Testis (tissue), 2 donors: ENCODE measurements at regions not wholly inside any gene's neighbourhood (a gene's known extent, or its start where the extent isn't known, plus 50 kb on each side); places are given as distances from the start of the nearest gene placed in this dataset.

ENCODE experiments used
- DNase-seq: peaks from one replicate; pipeline ENCODE4 v3.0.0-alpha.2; 2019
- H3K27ac ChIP-seq, 2 donors: fragments of 200-600 bp; sonication (generic); one replicate each; pipeline ENCODE4 v1.5.1; 2019
- H3K27me3 ChIP-seq: fragments of 200-600 bp; sonication (generic); one replicate; pipeline ENCODE4 v1.5.1; 2019
- H3K36me3 ChIP-seq: fragments of 200-600 bp; sonication (generic); one replicate; pipeline ENCODE4 v1.5.1; 2017; ENCODE audit warnings: low read depth; ENCODE audit errors: missing control alignments
- H3K4me1 ChIP-seq: fragments of 200-600 bp; sonication (generic); one replicate; pipeline ENCODE4 v1.5.1; 2019
- H3K4me3 ChIP-seq, 2 donors: fragments of 200-600 bp; sonication (generic); one replicate each; pipeline ENCODE4 v1.5.1; 2017 to 2019
- H3K9me3 ChIP-seq: fragments of 200-600 bp; sonication (generic); one replicate; pipeline ENCODE4 v1.5.1; 2017
- CTCF ChIP-seq, 3 experiments: fragments of 450-650 bp in 2 of 3; fragments of 200-600 bp in 1 of 3; sonication (generic) in 1 of 3; IDR thresholded peaks; one replicate each; pipeline ENCODE4 v1.5.1; 2016 to 2019; ENCODE audit warnings: antibody characterized with exemption in 3 of 3, mild to moderate bottlenecking in 2 of 3, moderate library complexity in 1 of 3
- POLR2A ChIP-seq: fragments of 450-650 bp; IDR thresholded peaks from one replicate; pipeline ENCODE4 v1.6.1; 2017; ENCODE audit warnings: antibody characterized with exemption, mild to moderate bottlenecking, moderate library complexity
- WGBS, 2 donors: methylation state at CpG; one replicate each; pipeline ENCODE4 v1.1.5; 2018; 5-methylcytosine and 5-hydroxymethylcytosine counted together
- intact Hi-C: fragments of 100-400 bp; cut with DNase I; formaldehyde crosslinking; loops from one replicate; pipeline ENCODE4 v1.15.1; 2023; ENCODE audit warnings: low total_unique reads

- intact Hi-C loops = no loop called here
- 13 to 24% methylated on average over 1 of the region's 1 CpG for WGBS, 2 donors
- peak; percentile 63 for DNase-seq
- peaks cover 6% of the 10 kb centered on the region for H3K4me1 ChIP-seq
- H3K36me3 ChIP-seq = no peaks in the 10 kb centered on the region
- peak overlapping the region; percentile 15 to 52 for H3K27ac ChIP-seq
- TF ChIP-seq CTCF (IDR thresholded peaks at IDR 0.05) (no peak), POLR2A (no peak)
- H3K27me3 ChIP-seq = no peaks in the 10 kb centered on the region
- no peaks in the 10 kb centered on the region for H3K9me3 ChIP-seq
- no peak overlapping the region for H3K4me3 ChIP-seq
Measured at GRCh38 chr2:33893824-33894223, 294.7 kb upstream of the FAM98A start.

- no peak overlapping the region for H3K27ac ChIP-seq
- H3K4me1 ChIP-seq = peaks cover 6% of the 10 kb centered on the region
- H3K4me3 ChIP-seq = no peak overlapping the region
- WGBS, 2 donors = 18 to 26% methylated on average over 4 of the region's 4 CpGs
- H3K36me3 ChIP-seq = no peaks in the 10 kb centered on the region
- TF ChIP-seq CTCF (IDR thresholded peaks at IDR 0.05) = no peak
- no peak for TF ChIP-seq POLR2A
- intact Hi-C loops = no loop called here
- H3K9me3 ChIP-seq = no peaks in the 10 kb centered on the region
- DNase-seq = no peak
- H3K27me3 ChIP-seq = no peaks in the 10 kb centered on the region
Measured at GRCh38 chr2:33891616-33892015, 292.5 kb upstream of the FAM98A start.

GRCh38 chr2:33890686-33891085, 291.6 kb upstream of the FAM98A start:
- TF ChIP-seq POLR2A = no peak
- TF ChIP-seq CTCF (IDR thresholded peaks at IDR 0.05) = no peak
- peak; percentile 63 for DNase-seq
- Histone ChIP-seq H3K36me3 (no peaks in the 10 kb centered on the region), H3K4me3 (no peak overlapping the region), H3K27me3 (no peaks in the 10 kb centered on the region), H3K27ac (no peak overlapping the region), H3K4me1 (peaks cover 6% of the 10 kb centered on the region), H3K9me3 (no peaks in the 10 kb centered on the region)
- intact Hi-C loops = no loop called here
- WGBS, 2 donors = 82 to 85% methylated on average over 6 of the region's 6 CpGs

GRCh38 chr2:33877348-33878016, 278.4 kb upstream of the FAM98A start:
- TF ChIP-seq POLR2A = no peak
- no peak for TF ChIP-seq CTCF (IDR thresholded peaks at IDR 0.05)
- Histone ChIP-seq H3K36me3 (no peaks in the 10 kb centered on the region), H3K27me3 (no peaks in the 10 kb centered on the region), H3K4me1 (no peaks in the 10 kb centered on the region), H3K9me3 (no peaks in the 10 kb centered on the region), H3K27ac (peak overlapping the region; percentile 45 to 56), H3K4me3 (no peak overlapping the region)
- WGBS, 2 donors = 23 to 40% methylated on average over 6 of the region's 6 CpGs
- intact Hi-C loops = no loop called here
- DNase-seq = no peak

- Histone ChIP-seq H3K27ac (no peak overlapping the region), H3K36me3 (no peaks in the 10 kb centered on the region), H3K4me3 (no peak overlapping the region), H3K27me3 (no peaks in the 10 kb centered on the region), H3K9me3 (no peaks in the 10 kb centered on the region), H3K4me1 (no peaks in the 10 kb centered on the region)
- TF ChIP-seq CTCF (IDR thresholded peaks at IDR 0.05) = no peak
- TF ChIP-seq POLR2A = no peak
- DNase-seq = no peak
- WGBS, 2 donors = 92 to 97% methylated on average over 1 of the region's 1 CpG
- intact Hi-C loops = no loop called here
Measured at GRCh38 chr2:33873076-33873605, 274.0 kb upstream of the FAM98A start.
